Ishikawa (cell line): ENCODE measurements at regions not wholly inside any gene's neighbourhood (a gene's known extent, or its start where the extent isn't known, plus 50 kb on each side); places are given as distances from the start of the nearest gene placed in this dataset.

Source experiments
- CEBPB ChIP-seq: IDR thresholded peaks from 2 replicates; pipeline ENCODE4 v1.6.1; 2012
- CREB1 ChIP-seq: IDR thresholded peaks from 2 replicates; pipeline ENCODE4 v1.6.1; 2012; ENCODE audit warnings: low read depth
- EGR1 ChIP-seq: IDR thresholded peaks from 2 replicates; pipeline ENCODE4 v1.6.1; 2012
- EP300 ChIP-seq: IDR thresholded peaks from 2 replicates; pipeline ENCODE4 v1.6.1; 2012; ENCODE audit warnings: borderline replicate concordance
- RAD21 ChIP-seq: IDR thresholded peaks from 2 replicates; pipeline ENCODE4 v1.6.1; 2012; ENCODE audit warnings: low read depth
- TAF1 ChIP-seq: IDR thresholded peaks from 2 replicates; pipeline ENCODE4 v1.6.1; 2012; ENCODE audit warnings: low read depth, mild to moderate bottlenecking
- TCF12 ChIP-seq: IDR thresholded peaks from 2 replicates; pipeline ENCODE4 v1.6.1; 2012; ENCODE audit warnings: low read depth
- TEAD4 ChIP-seq: IDR thresholded peaks from 2 replicates; pipeline ENCODE4 v1.6.1; 2012
- YY1 ChIP-seq: IDR thresholded peaks from 2 replicates; pipeline ENCODE4 v1.6.1; 2012; ENCODE audit warnings: low read depth
- ZBTB7A ChIP-seq: IDR thresholded peaks from 2 replicates; pipeline ENCODE4 v1.6.1; 2012; ENCODE audit warnings: low read depth
- TF ChIP-seq, protein P1 (sequence below): IDR thresholded peaks from 2 replicates; pipeline ENCODE4 v1.6.1; 2012; ENCODE audit warnings: low read depth, mild to moderate bottlenecking

DNA sequence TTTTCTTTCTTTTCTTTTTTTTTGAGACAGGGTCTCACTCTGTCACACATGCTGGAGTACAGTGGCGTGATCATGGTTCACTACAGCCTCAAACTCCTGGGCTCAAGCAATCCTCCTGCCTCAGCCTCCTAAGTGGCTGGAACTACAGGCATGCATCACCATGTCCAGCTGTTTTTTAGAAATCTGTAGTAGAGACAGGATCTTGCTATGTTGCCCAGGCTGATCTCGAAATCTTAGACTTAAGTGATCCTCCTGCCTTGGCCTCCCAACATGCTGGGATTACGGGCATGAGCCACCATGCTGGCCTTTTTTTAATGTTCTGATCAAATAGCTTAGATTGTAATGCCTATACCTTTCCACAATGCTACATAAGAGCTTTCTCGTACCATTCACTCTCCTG is 107.0 kb upstream of the KCTD7 start:
- TF ChIP-seq ZBTB7A: no peak
- TF ChIP-seq TAF1: no peak
- no peak for TF ChIP-seq EGR1
- no peak for TF ChIP-seq CEBPB
- TF ChIP-seq RAD21: no peak
- no peak for TF ChIP-seq EP300
- TF ChIP-seq, protein P1, sequence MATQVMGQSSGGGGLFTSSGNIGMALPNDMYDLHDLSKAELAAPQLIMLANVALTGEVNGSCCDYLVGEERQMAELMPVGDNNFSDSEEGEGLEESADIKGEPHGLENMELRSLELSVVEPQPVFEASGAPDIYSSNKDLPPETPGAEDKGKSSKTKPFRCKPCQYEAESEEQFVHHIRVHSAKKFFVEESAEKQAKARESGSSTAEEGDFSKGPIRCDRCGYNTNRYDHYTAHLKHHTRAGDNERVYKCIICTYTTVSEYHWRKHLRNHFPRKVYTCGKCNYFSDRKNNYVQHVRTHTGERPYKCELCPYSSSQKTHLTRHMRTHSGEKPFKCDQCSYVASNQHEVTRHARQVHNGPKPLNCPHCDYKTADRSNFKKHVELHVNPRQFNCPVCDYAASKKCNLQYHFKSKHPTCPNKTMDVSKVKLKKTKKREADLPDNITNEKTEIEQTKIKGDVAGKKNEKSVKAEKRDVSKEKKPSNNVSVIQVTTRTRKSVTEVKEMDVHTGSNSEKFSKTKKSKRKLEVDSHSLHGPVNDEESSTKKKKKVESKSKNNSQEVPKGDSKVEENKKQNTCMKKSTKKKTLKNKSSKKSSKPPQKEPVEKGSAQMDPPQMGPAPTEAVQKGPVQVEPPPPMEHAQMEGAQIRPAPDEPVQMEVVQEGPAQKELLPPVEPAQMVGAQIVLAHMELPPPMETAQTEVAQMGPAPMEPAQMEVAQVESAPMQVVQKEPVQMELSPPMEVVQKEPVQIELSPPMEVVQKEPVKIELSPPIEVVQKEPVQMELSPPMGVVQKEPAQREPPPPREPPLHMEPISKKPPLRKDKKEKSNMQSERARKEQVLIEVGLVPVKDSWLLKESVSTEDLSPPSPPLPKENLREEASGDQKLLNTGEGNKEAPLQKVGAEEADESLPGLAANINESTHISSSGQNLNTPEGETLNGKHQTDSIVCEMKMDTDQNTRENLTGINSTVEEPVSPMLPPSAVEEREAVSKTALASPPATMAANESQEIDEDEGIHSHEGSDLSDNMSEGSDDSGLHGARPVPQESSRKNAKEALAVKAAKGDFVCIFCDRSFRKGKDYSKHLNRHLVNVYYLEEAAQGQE: no peak
- TF ChIP-seq CREB1: no peak
- TF ChIP-seq TEAD4: no peak
- TF ChIP-seq YY1: no peak
- no peak for TF ChIP-seq TCF12
